Stomach (tissue), 8 donors: ENCODE measurements at regions not wholly inside any gene's neighbourhood (a gene's known extent, or its start where the extent isn't known, plus 50 kb on each side); places are given as distances from the start of the nearest gene placed in this dataset.

Experiments used
- DNase-seq, 2 donors: peaks; one replicate each; pipeline versions ENCODE4 v3.0.0 to v3.0.0-alpha.2; 2013 to 2019
- H3K27ac ChIP-seq, 5 donors: fragments of 200-600 bp in 4 of 5; sonication (generic) in 4 of 5; one replicate each; pipeline ENCODE4 v1.5.1; 2013 to 2019; ENCODE audit warnings: mild to moderate bottlenecking in 1 of 5, moderate library complexity in 1 of 5
- H3K27me3 ChIP-seq, 3 donors: fragments of 200-600 bp; sonication (generic); one replicate each; pipeline ENCODE4 v1.5.1; 2017 to 2019; ENCODE audit warnings: mixed run types in 1 of 3
- H3K36me3 ChIP-seq, 4 donors: fragments of 200-600 bp; sonication (generic); 1 replicate in 3 of 4; 2 replicates in 1 of 4; pipeline ENCODE4 v1.5.1; 2016 to 2019
- H3K4me1 ChIP-seq, 4 donors: fragments of 200-600 bp; sonication (generic); one replicate each; pipeline ENCODE4 v1.5.1; 2016 to 2019
- H3K4me3 ChIP-seq, 4 donors: fragments of 200-600 bp; sonication (generic) in 3 of 4; one replicate each; pipeline ENCODE4 v1.5.1; 2016 to 2019; ENCODE audit warnings: mild to moderate bottlenecking in 1 of 4
- H3K9me3 ChIP-seq, 4 donors: fragments of 200-600 bp; sonication (generic); one replicate each; pipeline ENCODE4 v1.5.1; 2016 to 2019
- CTCF ChIP-seq, 7 experiments: fragments of 450-650 bp in 4 of 7; fragments of 200-600 bp in 3 of 7; sonication (generic) in 3 of 7; IDR thresholded peaks; one replicate each; pipeline ENCODE4 v1.5.1; 2016 to 2019; ENCODE audit warnings: antibody characterized with exemption in 7 of 7, control low read depth in 2 of 7, mild to moderate bottlenecking in 1 of 7
- EP300 ChIP-seq: sonication (generic); formaldehyde crosslinking; IDR thresholded peaks from one replicate; pipeline ENCODE4 v1.6.1; 2017; ENCODE audit warnings: antibody characterized with exemption
- POLR2A ChIP-seq, 4 donors: fragments of 450-650 bp; IDR thresholded peaks; one replicate each; pipeline ENCODE4 v1.6.1; 2016; ENCODE audit warnings: antibody characterized with exemption in 4 of 4, control low read depth in 2 of 4, mild to moderate bottlenecking in 1 of 4, moderate library complexity in 1 of 4
- POLR2AphosphoS5 ChIP-seq, 3 donors: sonication (generic); formaldehyde crosslinking; IDR thresholded peaks; one replicate each; pipeline ENCODE4 v1.6.1; 2016; ENCODE audit warnings: antibody characterized with exemption in 3 of 3
- WGBS, 5 donors: extraction: QIAGEN DNeasy Blood & Tissue Kit in 3 of 5; methylation state at CpG; one replicate each; pipeline versions ENCODE4 v1.1.5 to v1.1.7; 2013 to 2018; 5-methylcytosine and 5-hydroxymethylcytosine counted together
- intact Hi-C: fragments of 100-400 bp; cut with DNase I; formaldehyde crosslinking; loops from one replicate; pipeline ENCODE4 v1.15.1; 2023; ENCODE audit warnings: low total_unique reads
- donor health status: healthy with polysubstance abuse.
- donor health status: Bipolar disorder and iron deficiency.
- donor health status: healthy.

- TF ChIP-seq EP300 (no peak), POLR2AphosphoS5 (IDR thresholded peaks at IDR 0.05) (no peak), CTCF (IDR thresholded peaks at IDR 0.05) (no peak), POLR2A (IDR thresholded peaks at IDR 0.05) (no peak)
- H3K36me3 ChIP-seq: no peaks in the 10 kb centered on the region
- H3K4me3 ChIP-seq: no peak overlapping the region
- H3K4me1 ChIP-seq: no peaks in the 10 kb centered on the region
- H3K27ac ChIP-seq: no peak overlapping the region
- WGBS, 5 donors: 70 to 76% (median 71%) methylated on average over 5 of the region's 5 CpGs
- no peak for DNase-seq
- intact Hi-C loops: no loop called here
- H3K9me3 ChIP-seq: peaks cover 0 to 30% (median 21%) of the 10 kb centered on the region in 4 donors
- no peaks in the 10 kb centered on the region for H3K27me3 ChIP-seq
These were observed 107.0 kb downstream of the SHOX2 start for GRCh38 chr3:157999246-157999645.

- no peak for DNase-seq
- no peak overlapping the region for H3K27ac ChIP-seq
- no peaks in the 10 kb centered on the region for H3K4me1 ChIP-seq
- intact Hi-C loops: no loop called here
- H3K4me3 ChIP-seq: no peak overlapping the region
- H3K27me3 ChIP-seq: no peaks in the 10 kb centered on the region
- no peaks in the 10 kb centered on the region for H3K36me3 ChIP-seq
- WGBS, 5 donors: 34 to 52% (median 46%) methylated on average over 1 of the region's 1 CpG
- no peak for TF ChIP-seq POLR2A (IDR thresholded peaks at IDR 0.05)
- TF ChIP-seq CTCF (IDR thresholded peaks at IDR 0.05): no peak
- no peak for TF ChIP-seq EP300
- no peak for TF ChIP-seq POLR2AphosphoS5 (IDR thresholded peaks at IDR 0.05)
- H3K9me3 ChIP-seq: no peaks in the 10 kb centered on the region
These were observed 123.9 kb downstream of the SHOX2 start for GRCh38 chr3:157982359-157982758.

GRCh38 chr3:157981819-157982218 lies 124.4 kb downstream of the SHOX2 start:
- no peak for DNase-seq
- no peak overlapping the region for H3K27ac ChIP-seq
- H3K9me3 ChIP-seq: no peaks in the 10 kb centered on the region
- 28 to 47% (median 38%) methylated on average over 3 of the region's 3 CpGs for WGBS, 5 donors
- intact Hi-C loops: no loop called here
- H3K36me3 ChIP-seq: no peaks in the 10 kb centered on the region
- no peak overlapping the region for H3K4me3 ChIP-seq
- TF ChIP-seq POLR2AphosphoS5 (IDR thresholded peaks at IDR 0.05) (no peak), CTCF (IDR thresholded peaks at IDR 0.05) (no peak), POLR2A (IDR thresholded peaks at IDR 0.05) (no peak), EP300 (no peak)
- no peaks in the 10 kb centered on the region for H3K27me3 ChIP-seq
- no peaks in the 10 kb centered on the region for H3K4me1 ChIP-seq

- no peak overlapping the region for H3K4me3 ChIP-seq
- WGBS, 5 donors: 92 to 100% (median 95%) methylated on average over 1 of the region's 1 CpG
- intact Hi-C loops: no loop called here
- H3K36me3 ChIP-seq: no peaks in the 10 kb centered on the region
- H3K4me1 ChIP-seq: no peaks in the 10 kb centered on the region
- H3K27ac ChIP-seq: no peak overlapping the region
- no peak for TF ChIP-seq POLR2AphosphoS5 (IDR thresholded peaks at IDR 0.05)
- no peak for TF ChIP-seq POLR2A (IDR thresholded peaks at IDR 0.05)
- no peak for TF ChIP-seq CTCF (IDR thresholded peaks at IDR 0.05)
- TF ChIP-seq EP300: no peak
- H3K27me3 ChIP-seq: no peaks in the 10 kb centered on the region
- no peak for DNase-seq
- H3K9me3 ChIP-seq: no peaks in the 10 kb centered on the region
These were observed 127.2 kb downstream of the SHOX2 start for GRCh38 chr3:157979022-157979421.
